ENCODE measurements at regions not wholly inside any gene's neighbourhood (a gene's known extent, or its start where the extent isn't known, plus 50 kb on each side); places are given as distances from the start of the nearest gene placed in this dataset.

- ATAC-seq (no peak), DNase-seq (ENCODE audit: extremely low read depth in 1 of 4, low spot score in 3 of 4) (no peak), FAIRE-seq (no peak)
- in situ Hi-C loops (cut with MboI), result no loop called here
- no peaks in the 10 kb centered on the region for H3K79me2 ChIP-seq (ENCODE audit: control insufficient read depth, insufficient read depth, low read length)
- no peak overlapping the region for H3K4me3 ChIP-seq
- H3K9me1 ChIP-seq (ENCODE audit: control insufficient read depth, insufficient read depth, low read length), result no peaks in the 10 kb centered on the region
- H3K9me3 ChIP-seq (replicated peaks; ENCODE audit: control insufficient read depth, insufficient read depth, low read depth, low read length), result no peaks in the 10 kb centered on the region
- ChIA-PET POLR2A (no interaction called here), CTCF (ENCODE audit: low intra/inter-chr PET ratio) (no interaction called here)
- no peak overlapping the region for H3K4me2 ChIP-seq (ENCODE audit: insufficient read depth, low read length)
- peaks cover 0 to 5% of the 10 kb centered on the region in 2 experiments; a peak in 1 of 5 replicates for H3K27me3 ChIP-seq (ENCODE audit: control insufficient read depth in 2 of 2, insufficient read depth in 2 of 2, low read length in 2 of 2)
- WGBS (ENCODE audit: insufficient coverage, low coverage, missing lambda C conversion rate), result 0% methylated on average over 2 of the region's 2 CpGs
- intact Hi-C loops (cut with micrococcal nuclease), result no loop called here
- H3K36me3 ChIP-seq (ENCODE audit: control insufficient read depth, insufficient read depth, low read length), result no peaks in the 10 kb centered on the region
- BruUV-seq (replicated peaks), result no TSS peak
- no peaks in the 10 kb centered on the region; a peak in 1 of 5 replicates for H3K4me1 ChIP-seq (replicated peaks in 1 of 2; ENCODE audit: control insufficient read depth in 2 of 2, insufficient read depth in 2 of 2, low read length in 2 of 2)
- no peak overlapping the region for H3K9ac ChIP-seq (ENCODE audit: insufficient read depth in 1 of 2, low read depth in 2 of 2, low read length in 2 of 2)
- no peak overlapping the region for H2AFZ ChIP-seq (ENCODE audit: low read depth, low read length)
- TF ChIP-seq CEBPB (tag; IDR thresholded peaks at IDR 0.05) (peak; percentile 50), ESRRA (IDR thresholded peaks at IDR 0.05; ENCODE audit: borderline replicate concordance, low read depth) (no peak)
- H4K20me1 ChIP-seq (replicated peaks; ENCODE audit: control insufficient read depth, insufficient read depth, low read length), result no peaks in the 10 kb centered on the region
- H3K27ac ChIP-seq (ENCODE audit: extremely low read depth, low read depth, low read length), result no peak overlapping the region
These were observed 233.2 kb downstream of the PTTG2 start for GRCh38 chr4:38193236-38193863.

GRCh38 chr4:38194047-38194602 lies 233.9 kb downstream of the PTTG2 start:
- H3K36me3 ChIP-seq (ENCODE audit: control insufficient read depth, insufficient read depth, low read length), result no peaks in the 10 kb centered on the region
- DNase-seq (ENCODE audit: extremely low read depth in 1 of 4, low spot score in 3 of 4) (no peak), ATAC-seq (no peak), FAIRE-seq (no peak)
- CTCF ChIA-PET (ENCODE audit: low intra/inter-chr PET ratio), result no interaction called here
- POLR2A ChIA-PET, result interaction anchor here (1.3 kb wide), 1 partner anchor 50 kb away, joined by 3 read pairs; no protein-coding TSS in a partner anchor
- H3K9me3 ChIP-seq (replicated peaks; ENCODE audit: control insufficient read depth, insufficient read depth, low read depth, low read length), result no peaks in the 10 kb centered on the region
- no peaks in the 10 kb centered on the region for H4K20me1 ChIP-seq (replicated peaks; ENCODE audit: control insufficient read depth, insufficient read depth, low read length)
- BruUV-seq (replicated peaks), result no TSS peak
- no peak overlapping the region for H3K27ac ChIP-seq (ENCODE audit: extremely low read depth, low read depth, low read length)
- H3K4me3 ChIP-seq, result no peak overlapping the region
- peaks cover 0 to 5% of the 10 kb centered on the region in 2 experiments; a peak in 1 of 5 replicates for H3K27me3 ChIP-seq (ENCODE audit: control insufficient read depth in 2 of 2, insufficient read depth in 2 of 2, low read length in 2 of 2)
- WGBS (ENCODE audit: insufficient coverage, low coverage, missing lambda C conversion rate), result 0% methylated on average over 2 of the region's 2 CpGs
- in situ Hi-C loops (cut with MboI) (no loop called here), intact Hi-C loops (cut with micrococcal nuclease) (no loop called here)
- no peaks in the 10 kb centered on the region for H3K9me1 ChIP-seq (ENCODE audit: control insufficient read depth, insufficient read depth, low read length)
- no peaks in the 10 kb centered on the region for H3K79me2 ChIP-seq (ENCODE audit: control insufficient read depth, insufficient read depth, low read length)
- no peak overlapping the region for H3K4me2 ChIP-seq (ENCODE audit: insufficient read depth, low read length)
- no peak overlapping the region for H3K9ac ChIP-seq (ENCODE audit: insufficient read depth in 1 of 2, low read depth in 2 of 2, low read length in 2 of 2)
- H2AFZ ChIP-seq (ENCODE audit: low read depth, low read length), result no peak overlapping the region
- no peaks in the 10 kb centered on the region; a peak in 1 of 5 replicates for H3K4me1 ChIP-seq (replicated peaks in 1 of 2; ENCODE audit: control insufficient read depth in 2 of 2, insufficient read depth in 2 of 2, low read length in 2 of 2)
- no peak for TF ChIP-seq ATF1 (CRISPR knock-in tag; IDR thresholded peaks at IDR 0.05)
- TF ChIP-seq ATF1 (tag; IDR thresholded peaks at IDR 0.05), result no peak
- TF ChIP-seq NBN (IDR thresholded peaks at IDR 0.05; ENCODE audit: low read depth), result no peak
- TF ChIP-seq DDX20 (tag; IDR thresholded peaks at IDR 0.05; ENCODE audit: low read depth), result no peak
- no peak for TF ChIP-seq ETV6 (IDR thresholded peaks at IDR 0.05; ENCODE audit: borderline replicate concordance in 1 of 2, low read depth in 2 of 2, low read length in 1 of 2)
- no peak for TF ChIP-seq ETV6 (CRISPR knock-in tag; IDR thresholded peaks at IDR 0.05; ENCODE audit: borderline replicate concordance)
- TF ChIP-seq CREB3 (tag; conservative IDR thresholded peaks at IDR 0.05; ENCODE audit: low read depth), result no peak
- TF ChIP-seq CREB3L1 (IDR thresholded peaks at IDR 0.05; ENCODE audit: borderline replicate concordance, low read depth), result no peak
- no peak for TF ChIP-seq ZC3H11A (IDR thresholded peaks at IDR 0.05; ENCODE audit: low read depth, low read length)
- no peak for TF ChIP-seq ZKSCAN3 (CRISPR knock-in tag; IDR thresholded peaks at IDR 0.05)

All from K562 (cell line).